GM23338 (cell line): ENCODE measurements at regions not wholly inside any gene's neighbourhood (a gene's known extent, or its start where the extent isn't known, plus 50 kb on each side); places are given as distances from the start of the nearest gene placed in this dataset.

Source experiments
- ATAC-seq: fragments of 200-7000 bp; cut with Tn5 transposase; 3 replicates; pipeline ENCODE4 v1.9.1; 2020
- DNase-seq: peaks from one replicate; pipeline ENCODE4 v3.0.0-alpha.2; 2015; ENCODE audit warnings: low spot score
- H2AFZ ChIP-seq: fragments of 200-600 bp; sonication (generic); 2 replicates; pipeline ENCODE4 v1.8.0; 2016; ENCODE audit warnings: antibody characterized with exemption, mild to moderate bottlenecking, moderate library complexity
- H3F3A ChIP-seq: fragments of 200-600 bp; sonication (generic); replicated peaks from 2 replicates; pipeline ENCODE4 v1.8.0; 2017; ENCODE audit warnings: antibody characterized with exemption, mixed run types, low read depth
- H3K27ac ChIP-seq: fragments of 200-600 bp; sonication (generic); 2 replicates; pipeline ENCODE4 v1.6.1; 2016; ENCODE audit warnings: low read depth
- H3K27me3 ChIP-seq: fragments of 200-600 bp; sonication (generic); 2 replicates; pipeline ENCODE4 v1.8.0; 2016; ENCODE audit warnings: mild to moderate bottlenecking, mixed run types, moderate library complexity; ENCODE audit not compliant: insufficient read depth
- H3K36me3 ChIP-seq: fragments of 200-600 bp; sonication (generic); 2 replicates; pipeline ENCODE4 v1.8.0; 2016; ENCODE audit warnings: mild to moderate bottlenecking; ENCODE audit not compliant: insufficient read depth
- H3K4me1 ChIP-seq: fragments of 200-600 bp; sonication (generic); 2 replicates; pipeline ENCODE4 v1.8.0; 2016; ENCODE audit warnings: mild to moderate bottlenecking, moderate library complexity; ENCODE audit not compliant: insufficient read depth
- H3K4me2 ChIP-seq: fragments of 200-600 bp; sonication (generic); 2 replicates; pipeline ENCODE4 v1.7.1; 2017; ENCODE audit warnings: mixed run types
- H3K4me3 ChIP-seq: fragments of 200-600 bp; sonication (generic); 2 replicates; pipeline ENCODE4 v1.6.1; 2016; ENCODE audit warnings: mixed run types
- H3K79me2 ChIP-seq: fragments of 200-600 bp; sonication (generic); replicated peaks from 2 replicates; pipeline ENCODE4 v1.8.0; 2017; ENCODE audit warnings: mild to moderate bottlenecking; ENCODE audit not compliant: insufficient read depth
- H3K9me2 ChIP-seq: fragments of 200-600 bp; sonication (generic); 2 replicates; pipeline ENCODE4 v1.8.0; 2017; ENCODE audit not compliant: insufficient read depth
- H4K20me1 ChIP-seq: fragments of 200-600 bp; sonication (generic); replicated peaks from 2 replicates; pipeline ENCODE4 v1.8.0; 2017; ENCODE audit warnings: mild to moderate bottlenecking; ENCODE audit not compliant: insufficient read depth
- H3K27ac Mint-ChIP-seq: 2 replicates; pipeline ENCODE4 v1.8.0; 2020; ENCODE audit warnings: inconsistent platforms, mild to moderate bottlenecking, moderate library complexity, mixed read lengths
- H3K27me3 Mint-ChIP-seq: 3 replicates; pipeline ENCODE4 v1.8.0; 2022; ENCODE audit warnings: low read depth, mild to moderate bottlenecking, moderate library complexity, mixed read lengths, inconsistent platforms; ENCODE audit not compliant: insufficient read depth, poor library complexity
- H3K36me3 Mint-ChIP-seq: 3 replicates; pipeline ENCODE4 v1.8.0; 2021; ENCODE audit warnings: low read depth, mild to moderate bottlenecking, inconsistent platforms, moderate library complexity, mixed read lengths
- H3K4me1 Mint-ChIP-seq: 3 replicates; pipeline ENCODE4 v1.8.0; 2020; ENCODE audit warnings: mild to moderate bottlenecking, inconsistent platforms, mixed read lengths
- H3K4me3 Mint-ChIP-seq: 3 replicates; pipeline ENCODE4 v1.8.0; 2021; ENCODE audit warnings: moderate library complexity, mild to moderate bottlenecking, inconsistent platforms, mixed read lengths
- H3K9me3 Mint-ChIP-seq: 3 replicates; pipeline ENCODE4 v1.8.0; 2020; ENCODE audit warnings: moderate library complexity, mild to moderate bottlenecking, inconsistent platforms, mixed read lengths
- REST ChIP-seq: IDR thresholded peaks from one replicate; pipeline ENCODE4 v1.6.1; 2018; ENCODE audit warnings: antibody characterized with exemption; ENCODE audit not compliant: unreplicated experiment
- STAT1 ChIP-seq: IDR thresholded peaks from one replicate; pipeline ENCODE4 v1.6.1; 2016; ENCODE audit warnings: antibody characterized with exemption; ENCODE audit not compliant: unreplicated experiment
- ZNF114 ChIP-seq: fragments of 250-450 bp; sonication (Bioruptor Pico); IDR thresholded peaks from 2 replicates; pipeline ENCODE4 v1.5.0; 2020; ENCODE audit warnings: mild to moderate bottlenecking, moderate library complexity
- ZNF331 ChIP-seq: fragments of 250-450 bp; sonication (Bioruptor Pico); IDR thresholded peaks from 2 replicates; pipeline ENCODE4 v1.5.0; 2020; ENCODE audit warnings: low read depth, mild to moderate bottlenecking, moderate library complexity
- ZNF462 ChIP-seq: fragments of 250-450 bp; sonication (Bioruptor Pico); IDR thresholded peaks from 2 replicates; pipeline ENCODE4 v1.5.0; 2020; ENCODE audit warnings: mild to moderate bottlenecking, moderate library complexity

- no peak for ATAC-seq
- Histone ChIP-seq H3K36me3 (no peaks in the 10 kb centered on the region), H3K9me2 (0 out of 2 replicates have a peak, but pooled peaks cover 3% of the 10 kb centered on the region), H3K4me1 (peaks cover 10% of the 10 kb centered on the region), H4K20me1 (no peaks in the 10 kb centered on the region), H3K4me3 (no peak overlapping the region), H2AFZ (no peak overlapping the region), H3K4me2 (no peak overlapping the region), H3F3A (no peaks in the 10 kb centered on the region), H3K27me3 (peaks cover 17% of the 10 kb centered on the region; the same call in 1 of the 2 replicates), H3K27ac (no peak overlapping the region), H3K79me2 (no peaks in the 10 kb centered on the region)
- Mint-ChIP-seq H3K9me3 (no peaks in the 10 kb centered on the region), H3K27me3 (peaks cover 5% of the 10 kb centered on the region), H3K4me3 (no peak overlapping the region), H3K27ac (no peak overlapping the region), H3K36me3 (no peaks in the 10 kb centered on the region), H3K4me1 (peaks cover 7% of the 10 kb centered on the region; the same call in 2 of the 3 replicates)
- DNase-seq, result no peak
- TF ChIP-seq STAT1 (no peak), ZNF462 (CRISPR knock-in tag) (no peak), ZNF331 (no peak), ZNF114 (CRISPR knock-in tag) (no peak), REST (no peak)
These were observed 252.3 kb upstream of the GLI3 start for GRCh38 chr7:42489299-42489698.
